ENCODE measurements at regions not wholly inside any gene's neighbourhood (a gene's known extent, or its start where the extent isn't known, plus 50 kb on each side); places are given as distances from the start of the nearest gene placed in this dataset.

DNA sequence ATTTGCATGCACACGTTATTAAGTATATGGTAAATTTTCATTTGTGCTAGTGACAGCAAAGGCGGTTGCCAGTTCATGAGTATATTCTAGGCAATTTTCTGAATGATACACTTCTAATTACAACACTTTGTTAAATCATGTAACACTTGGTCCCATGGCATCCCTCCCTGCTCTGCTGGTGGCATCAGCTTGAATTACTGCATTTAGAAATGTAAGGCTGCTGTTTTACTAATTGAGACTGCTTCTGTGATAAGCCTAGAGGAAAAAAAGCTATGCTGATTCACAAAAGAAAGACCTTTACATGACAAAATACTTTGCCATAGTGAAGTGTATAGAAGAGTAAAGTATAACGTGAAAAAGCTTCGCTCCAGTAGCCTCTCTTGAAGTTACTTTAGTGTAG is 636.1 kb downstream of the KCNH5 start:
- ChIA-PET CTCF (no interaction called here), POLR2A (no interaction called here)
- TF ChIP-seq, protein P1, sequence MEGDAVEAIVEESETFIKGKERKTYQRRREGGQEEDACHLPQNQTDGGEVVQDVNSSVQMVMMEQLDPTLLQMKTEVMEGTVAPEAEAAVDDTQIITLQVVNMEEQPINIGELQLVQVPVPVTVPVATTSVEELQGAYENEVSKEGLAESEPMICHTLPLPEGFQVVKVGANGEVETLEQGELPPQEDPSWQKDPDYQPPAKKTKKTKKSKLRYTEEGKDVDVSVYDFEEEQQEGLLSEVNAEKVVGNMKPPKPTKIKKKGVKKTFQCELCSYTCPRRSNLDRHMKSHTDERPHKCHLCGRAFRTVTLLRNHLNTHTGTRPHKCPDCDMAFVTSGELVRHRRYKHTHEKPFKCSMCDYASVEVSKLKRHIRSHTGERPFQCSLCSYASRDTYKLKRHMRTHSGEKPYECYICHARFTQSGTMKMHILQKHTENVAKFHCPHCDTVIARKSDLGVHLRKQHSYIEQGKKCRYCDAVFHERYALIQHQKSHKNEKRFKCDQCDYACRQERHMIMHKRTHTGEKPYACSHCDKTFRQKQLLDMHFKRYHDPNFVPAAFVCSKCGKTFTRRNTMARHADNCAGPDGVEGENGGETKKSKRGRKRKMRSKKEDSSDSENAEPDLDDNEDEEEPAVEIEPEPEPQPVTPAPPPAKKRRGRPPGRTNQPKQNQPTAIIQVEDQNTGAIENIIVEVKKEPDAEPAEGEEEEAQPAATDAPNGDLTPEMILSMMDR (IDR thresholded peaks at IDR 0.05; ENCODE audit: insufficient read depth, low read length, missing control alignments): no peak

GRCh38 chr14:62409626-62410300 is 635.5 kb downstream of the KCNH5 start:
- DNase-seq (ENCODE audit: low read depth, low spot score): no peak
- H3K4me3 ChIP-seq (ENCODE audit: low read depth, low read length): no peak overlapping the region
- ChIA-PET CTCF (no interaction called here), POLR2A (no interaction called here)
- TF ChIP-seq, protein P1 (IDR thresholded peaks at IDR 0.05; ENCODE audit: insufficient read depth, low read length, missing control alignments): no peak

More for the DNA sequence above, 636.1 kb downstream of the KCNH5 start:
- no peak overlapping the region for H3K4me3 ChIP-seq (ENCODE audit: low read depth, low read length)
- no peak for DNase-seq (ENCODE audit: low read depth, low spot score)

GRCh38 chr14:62420847-62421246 is 624.4 kb downstream of the KCNH5 start:
- no peak overlapping the region for H3K4me3 ChIP-seq (ENCODE audit: low read depth, low read length)
- POLR2A ChIA-PET: no interaction called here
- CTCF ChIA-PET: no interaction called here
- TF ChIP-seq, protein P1 (IDR thresholded peaks at IDR 0.05; ENCODE audit: insufficient read depth, low read length, missing control alignments): no peak
- no peak for DNase-seq (ENCODE audit: low read depth, low spot score)

DNA sequence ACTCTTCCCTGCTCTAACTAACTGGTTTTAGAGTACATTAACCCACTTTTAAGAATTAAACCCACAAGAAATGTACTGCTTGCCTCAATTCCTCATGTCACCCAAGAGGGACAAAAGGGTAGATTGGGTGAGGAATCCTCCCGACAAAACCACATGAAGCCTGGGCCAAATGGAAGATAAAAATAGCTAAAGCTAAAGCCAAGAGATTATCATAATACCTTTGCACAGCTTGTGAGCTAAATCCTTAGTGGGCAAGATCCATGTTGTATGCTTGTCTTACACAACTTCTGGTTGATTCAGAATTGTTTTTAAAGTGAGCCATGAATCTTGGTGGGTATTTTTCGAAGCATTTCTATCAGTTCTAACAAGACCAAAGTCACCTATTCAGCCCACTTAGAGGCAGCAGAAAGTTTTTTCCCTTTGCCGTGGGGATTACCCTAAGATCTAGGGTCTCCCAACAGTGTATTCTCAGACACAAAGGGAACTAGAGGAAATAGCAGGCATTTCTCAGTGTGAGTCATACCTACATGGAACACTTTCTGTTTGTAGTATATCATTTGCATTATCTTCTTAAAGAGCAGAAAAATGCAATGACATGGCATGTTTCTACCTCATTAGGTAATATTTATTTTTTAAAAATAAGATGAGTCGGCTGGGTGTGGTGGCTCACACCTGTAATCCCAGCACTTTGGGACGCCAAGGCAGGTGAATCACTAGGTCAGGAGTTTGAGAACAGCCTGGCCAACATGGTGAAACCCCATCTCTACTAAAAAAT is 616.6 kb downstream of the KCNH5 start:
- TF ChIP-seq, protein P1 (IDR thresholded peaks at IDR 0.05; ENCODE audit: insufficient read depth, low read length, missing control alignments): no peak
- no peak for DNase-seq (ENCODE audit: low read depth, low spot score)
- H3K4me3 ChIP-seq (ENCODE audit: low read depth, low read length): no peak overlapping the region
- ChIA-PET CTCF (no interaction called here), POLR2A (no interaction called here)

- no peak overlapping the region for H3K4me3 ChIP-seq (ENCODE audit: low read depth, low read length)
Observed at GRCh38 chr14:62429683-62430082, 615.6 kb downstream of the KCNH5 start.

DNA sequence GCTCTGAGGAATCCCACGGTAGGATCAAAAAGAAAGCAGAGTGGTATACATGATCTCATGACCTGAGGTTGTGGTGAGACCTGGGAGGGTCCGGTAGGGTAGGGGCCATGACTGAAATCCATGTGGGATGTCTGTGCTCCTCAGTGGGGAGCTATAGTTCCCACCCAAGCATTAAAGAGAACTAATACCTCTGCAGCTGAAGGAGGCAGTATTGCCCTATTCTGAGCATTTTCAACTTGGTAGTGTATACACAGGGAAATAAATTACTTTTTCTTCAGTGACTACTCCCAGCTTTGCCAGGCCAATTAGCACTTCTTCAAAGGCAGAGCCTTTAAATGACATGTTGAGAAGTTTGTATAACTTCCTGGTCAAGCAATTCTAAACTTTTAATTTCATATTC is 613.8 kb downstream of the KCNH5 start:
- CTCF ChIA-PET: no interaction called here
- no peak for DNase-seq (ENCODE audit: low read depth, low spot score)
- TF ChIP-seq, protein P1 (IDR thresholded peaks at IDR 0.05; ENCODE audit: insufficient read depth, low read length, missing control alignments): no peak
- POLR2A ChIA-PET: no interaction called here
- H3K4me3 ChIP-seq (ENCODE audit: low read depth, low read length): no peak overlapping the region

More at GRCh38 chr14:62429683-62430082, 615.6 kb downstream of the KCNH5 start:
- POLR2A ChIA-PET: no interaction called here
- TF ChIP-seq, protein P1 (IDR thresholded peaks at IDR 0.05; ENCODE audit: insufficient read depth, low read length, missing control alignments): no peak
- CTCF ChIA-PET: no interaction called here
- DNase-seq (ENCODE audit: low read depth, low spot score): no peak
